ENCODE measurements at regions not wholly inside any gene's neighbourhood (a gene's known extent, or its start where the extent isn't known, plus 50 kb on each side); places are given as distances from the start of the nearest gene placed in this dataset.
A peak's percentile ranks its signal among the peaks of the same experiment; 100 is the strongest.

- no peak overlapping the region for H3K4me3 ChIP-seq (replicated peaks in 1 of 2; ENCODE audit: low read depth in 2 of 2, low read length in 2 of 2)
- peak in 1 of 2 donors; percentile 26 for DNase-seq (ENCODE audit: low read depth in 2 of 2)
- no peak for TF ChIP-seq CTCF (IDR thresholded peaks at IDR 0.05; ENCODE audit: low read depth, low read length)
These were observed 111.7 kb upstream of the CD93 start for GRCh38 chr20:23197836-23198235.

- no peak overlapping the region for H3K4me3 ChIP-seq (replicated peaks in 1 of 2; ENCODE audit: low read depth in 2 of 2, low read length in 2 of 2)
- TF ChIP-seq CTCF (IDR thresholded peaks at IDR 0.05; ENCODE audit: low read depth, low read length) = no peak
- no peak for DNase-seq (ENCODE audit: low read depth in 2 of 2)
These were observed 109.5 kb upstream of the CD93 start for GRCh38 chr20:23195636-23196035.

GRCh38 chr20:23193801-23194384 is 107.8 kb upstream of the CD93 start:
- TF ChIP-seq CTCF (IDR thresholded peaks at IDR 0.05; ENCODE audit: low read depth, low read length) = no peak
- no peak for DNase-seq (ENCODE audit: low read depth in 2 of 2)
- H3K4me3 ChIP-seq (replicated peaks in 1 of 2; ENCODE audit: low read depth in 2 of 2, low read length in 2 of 2) = no peak overlapping the region

GRCh38 chr20:23192469-23192868 is 106.3 kb upstream of the CD93 start:
- H3K4me3 ChIP-seq (replicated peaks in 1 of 2; ENCODE audit: low read depth in 2 of 2, low read length in 2 of 2) = no peak overlapping the region
- TF ChIP-seq CTCF (IDR thresholded peaks at IDR 0.05; ENCODE audit: low read depth, low read length) = no peak

GRCh38 chr20:23190557-23190956 is 104.4 kb upstream of the CD93 start:
- DNase-seq (ENCODE audit: low read depth in 2 of 2) = no peak
- TF ChIP-seq CTCF (IDR thresholded peaks at IDR 0.05; ENCODE audit: low read depth, low read length) = no peak
- no peak overlapping the region for H3K4me3 ChIP-seq (replicated peaks in 1 of 2; ENCODE audit: low read depth in 2 of 2, low read length in 2 of 2)

More at GRCh38 chr20:23192469-23192868, 106.3 kb upstream of the CD93 start:
- DNase-seq (ENCODE audit: low read depth in 2 of 2) = no peak

- no peak overlapping the region for H3K4me3 ChIP-seq (replicated peaks in 1 of 2; ENCODE audit: low read depth in 2 of 2, low read length in 2 of 2)
- no peak for DNase-seq (ENCODE audit: low read depth in 2 of 2)
- TF ChIP-seq CTCF (IDR thresholded peaks at IDR 0.05; ENCODE audit: low read depth, low read length) = no peak
These were observed 103.7 kb upstream of the CD93 start for GRCh38 chr20:23189854-23190253.

GRCh38 chr20:23189341-23189740 is 103.2 kb upstream of the CD93 start:
- no peak for TF ChIP-seq CTCF (IDR thresholded peaks at IDR 0.05; ENCODE audit: low read depth, low read length)
- no peak for DNase-seq (ENCODE audit: low read depth in 2 of 2)
- no peak overlapping the region for H3K4me3 ChIP-seq (replicated peaks in 1 of 2; ENCODE audit: low read depth in 2 of 2, low read length in 2 of 2)

All from cardiac fibroblast (primary cell).